MM.1S (cell line): ENCODE measurements at regions not wholly inside any gene's neighbourhood (a gene's known extent, or its start where the extent isn't known, plus 50 kb on each side); places are given as distances from the start of the nearest gene placed in this dataset.

Source experiments
- DNase-seq: peaks from one replicate; pipeline ENCODE4 v3.0.0-alpha.2; 2015
- H2AFZ ChIP-seq: fragments of 300-600 bp; sonication (generic); 2 replicates; pipeline ENCODE4 v1.6.0; 2016; ENCODE audit warnings: antibody characterized with exemption, low read length
- H3F3A ChIP-seq: fragments of 300-600 bp; sonication (generic); 2 replicates; pipeline ENCODE4 v1.6.1; 2016; ENCODE audit warnings: mild to moderate bottlenecking, antibody characterized with exemption, low read length, moderate library complexity, mixed read lengths; ENCODE audit not compliant: insufficient read depth
- H3K27ac ChIP-seq: fragments of 300-600 bp; sonication (generic); 2 replicates; pipeline ENCODE4 v1.5.1; 2016; ENCODE audit warnings: mild to moderate bottlenecking, low read length
- H3K27me3 ChIP-seq: fragments of 300-600 bp; sonication (generic); replicated peaks from 2 replicates; pipeline ENCODE4 v1.6.0; 2016; ENCODE audit warnings: low read length; ENCODE audit not compliant: insufficient read depth
- H3K36me3 ChIP-seq: fragments of 300-600 bp; sonication (generic); replicated peaks from 2 replicates; pipeline ENCODE4 v1.6.1; 2016; ENCODE audit warnings: mild to moderate bottlenecking, low read length, mixed read lengths; ENCODE audit not compliant: insufficient read depth
- H3K4me1 ChIP-seq: fragments of 300-600 bp; sonication (generic); 2 replicates; pipeline ENCODE4 v1.6.1; 2016; ENCODE audit warnings: low read length, mixed read lengths
- H3K4me2 ChIP-seq: fragments of 300-600 bp; sonication (generic); 2 replicates; pipeline ENCODE4 v1.6.0; 2016; ENCODE audit warnings: low read depth, low read length
- H3K4me3 ChIP-seq: fragments of 300-600 bp; sonication (generic); 2 replicates; pipeline ENCODE4 v1.5.1; 2016; ENCODE audit warnings: low read length, mixed read lengths
- H3K79me2 ChIP-seq: fragments of 300-600 bp; sonication (generic); 2 replicates; pipeline ENCODE4 v1.6.1; 2016; ENCODE audit warnings: mixed run types, low read length, mixed read lengths
- H3K9ac ChIP-seq: fragments of 300-600 bp; sonication (generic); 2 replicates; pipeline ENCODE4 v1.6.1; 2016; ENCODE audit warnings: low read length, mixed read lengths
- H3K9me2 ChIP-seq: fragments of 300-600 bp; sonication (generic); replicated peaks from 2 replicates; pipeline ENCODE4 v1.6.1; 2016; ENCODE audit warnings: mild to moderate bottlenecking, low read length, mixed read lengths; ENCODE audit not compliant: insufficient read depth
- H3K9me3 ChIP-seq: fragments of 300-600 bp; sonication (generic); replicated peaks from 2 replicates; pipeline ENCODE4 v1.6.1; 2016; ENCODE audit warnings: mild to moderate bottlenecking, low read length, mixed read lengths; ENCODE audit not compliant: insufficient read depth
- H4K20me1 ChIP-seq: fragments of 300-600 bp; sonication (generic); 2 replicates; pipeline ENCODE4 v1.6.1; 2016; ENCODE audit warnings: mild to moderate bottlenecking, low read length, moderate library complexity, mixed read lengths; ENCODE audit not compliant: insufficient read depth
- CTCF ChIP-seq: fragments of 300-600 bp; sonication (generic); IDR thresholded peaks from 2 replicates; pipeline ENCODE4 v1.5.1; 2016; ENCODE audit warnings: antibody characterized with exemption, low read length, mixed read lengths
- EZH2 ChIP-seq: fragments of 300-600 bp; sonication (generic); optimal IDR thresholded peaks from 2 replicates; pipeline ENCODE3; 2017; ENCODE audit warnings: low read depth, mild to moderate bottlenecking, antibody characterized with exemption, low read length, mixed read lengths
- EZH2phosphoT487 ChIP-seq: fragments of 300-600 bp; sonication (generic); IDR thresholded peaks from 2 replicates; pipeline ENCODE4 v1.6.1; 2018; ENCODE audit warnings: antibody characterized with exemption, low read length

- H3K27me3 ChIP-seq = no peaks in the 10 kb centered on the region
- no peak overlapping the region for H3K27ac ChIP-seq
- peaks cover 18% of the 10 kb centered on the region for H3F3A ChIP-seq
- no peaks in the 10 kb centered on the region for H3K9me2 ChIP-seq
- no peaks in the 10 kb centered on the region for H4K20me1 ChIP-seq
- H3K36me3 ChIP-seq = no peaks in the 10 kb centered on the region
- no peak overlapping the region for H3K4me2 ChIP-seq
- DNase-seq = no peak
- H3K79me2 ChIP-seq = no peaks in the 10 kb centered on the region
- TF ChIP-seq CTCF = no peak
- no peak for TF ChIP-seq EZH2
- TF ChIP-seq EZH2phosphoT487 = no peak
- H3K4me1 ChIP-seq = peaks cover 30% of the 10 kb centered on the region
- no peak overlapping the region for H3K9ac ChIP-seq
- no peak overlapping the region for H2AFZ ChIP-seq
- H3K4me3 ChIP-seq = no peak overlapping the region
- no peaks in the 10 kb centered on the region for H3K9me3 ChIP-seq
Measured at GRCh38 chr5:56585461-56585860, 229.9 kb upstream of the MAP3K1 start.

GRCh38 chr5:56581426-56581825, 233.9 kb upstream of the MAP3K1 start:
- no peak overlapping the region for H3K4me3 ChIP-seq
- H4K20me1 ChIP-seq = no peaks in the 10 kb centered on the region
- DNase-seq = no peak
- no peak overlapping the region for H2AFZ ChIP-seq
- H3K27ac ChIP-seq = no peak overlapping the region
- no peak for TF ChIP-seq CTCF
- TF ChIP-seq EZH2phosphoT487 = no peak
- TF ChIP-seq EZH2 = no peak
- no peaks in the 10 kb centered on the region for H3K36me3 ChIP-seq
- H3K27me3 ChIP-seq = no peaks in the 10 kb centered on the region
- H3K4me2 ChIP-seq = no peak overlapping the region
- H3K9me3 ChIP-seq = no peaks in the 10 kb centered on the region
- H3K79me2 ChIP-seq = no peaks in the 10 kb centered on the region
- H3K4me1 ChIP-seq = 0 out of 2 replicates have a peak, but pooled peaks cover 4% of the 10 kb centered on the region
- no peaks in the 10 kb centered on the region for H3K9me2 ChIP-seq
- H3F3A ChIP-seq = no peaks in the 10 kb centered on the region
- no peak overlapping the region for H3K9ac ChIP-seq

- Histone ChIP-seq H3K36me3 (no peaks in the 10 kb centered on the region), H3K4me2 (no peak overlapping the region), H3K27ac (no peak overlapping the region), H3K79me2 (no peaks in the 10 kb centered on the region), H3K9me2 (no peaks in the 10 kb centered on the region), H3K9me3 (no peaks in the 10 kb centered on the region), H2AFZ (no peak overlapping the region), H3K9ac (no peak overlapping the region), H4K20me1 (no peaks in the 10 kb centered on the region), H3K4me3 (no peak overlapping the region), H3K27me3 (no peaks in the 10 kb centered on the region), H3F3A (no peaks in the 10 kb centered on the region), H3K4me1 (0 out of 2 replicates have a peak, but pooled peaks cover 4% of the 10 kb centered on the region)
- TF ChIP-seq EZH2 (no peak), EZH2phosphoT487 (no peak), CTCF (no peak)
- no peak for DNase-seq
Measured at GRCh38 chr5:56580864-56581263, 234.5 kb upstream of the MAP3K1 start.
